ENCODE measurements at regions not wholly inside any gene's neighbourhood (a gene's known extent, or its start where the extent isn't known, plus 50 kb on each side); places are given as distances from the start of the nearest gene placed in this dataset.

DNA sequence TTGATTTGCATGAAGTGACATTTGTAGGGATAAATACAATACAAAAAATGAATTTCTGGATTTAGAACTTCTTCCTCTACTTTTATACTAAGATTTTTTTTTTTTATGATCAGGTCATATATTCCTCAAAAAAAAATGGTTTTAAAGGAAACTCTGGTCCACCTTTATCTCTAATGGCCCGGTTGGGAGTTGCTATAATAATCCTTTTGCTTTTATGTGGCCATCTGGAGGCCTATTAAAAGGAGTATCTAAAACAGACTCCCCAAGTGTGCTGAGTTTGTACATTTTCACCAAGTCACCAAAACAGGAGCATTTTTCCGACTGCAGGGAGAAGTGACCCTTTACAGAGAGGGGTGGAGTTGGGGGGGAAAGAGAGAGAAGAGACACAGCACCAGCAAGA is 329.2 kb upstream of the FIGN start:
- peaks cover 3% of the 10 kb centered on the region; the same call in 1 of the 2 replicates for H3K27me3 ChIP-seq (ENCODE audit: insufficient read depth, low read length)
- no peak overlapping the region for H3K4me2 ChIP-seq (ENCODE audit: low read length)
- DNase-seq (ENCODE audit: low read depth, low spot score): no peak
- H3K36me3 ChIP-seq (ENCODE audit: control insufficient read depth in 1 of 2, insufficient read depth in 2 of 2, low read length in 2 of 2): no peaks in the 10 kb centered on the region
- H4K20me1 ChIP-seq (ENCODE audit: insufficient read depth): no peaks in the 10 kb centered on the region
- no TSS peak for BruUV-seq (replicated peaks)
- ChIA-PET CTCF (no interaction called here), POLR2A (no interaction called here), RAD21 (ENCODE audit: low non-redundant PET in 1 of 2, low total read pairs in 2 of 2, uncharacterized antibody in 2 of 2, unreplicated experiment in 2 of 2) (no interaction called here)
- no peak for ATAC-seq
- H3K9me3 ChIP-seq (ENCODE audit: control insufficient read depth in 1 of 2, insufficient read depth in 1 of 2, low read depth in 1 of 2, low read length in 2 of 2): no peaks in the 10 kb centered on the region
- H3K27ac ChIP-seq (ENCODE audit: low read depth, low read length): no peak overlapping the region
- H3K79me2 ChIP-seq (ENCODE audit: insufficient read depth, low read length): no peaks in the 10 kb centered on the region
- no peak for TF ChIP-seq EZH2 (IDR thresholded peaks at IDR 0.05)
- no peak for TF ChIP-seq EZH2phosphoT487 (IDR thresholded peaks at IDR 0.05; ENCODE audit: borderline replicate concordance)
- TF ChIP-seq ELF1 (IDR thresholded peaks at IDR 0.05; ENCODE audit: borderline replicate concordance, low read depth): no peak
- TF ChIP-seq, protein P1, sequence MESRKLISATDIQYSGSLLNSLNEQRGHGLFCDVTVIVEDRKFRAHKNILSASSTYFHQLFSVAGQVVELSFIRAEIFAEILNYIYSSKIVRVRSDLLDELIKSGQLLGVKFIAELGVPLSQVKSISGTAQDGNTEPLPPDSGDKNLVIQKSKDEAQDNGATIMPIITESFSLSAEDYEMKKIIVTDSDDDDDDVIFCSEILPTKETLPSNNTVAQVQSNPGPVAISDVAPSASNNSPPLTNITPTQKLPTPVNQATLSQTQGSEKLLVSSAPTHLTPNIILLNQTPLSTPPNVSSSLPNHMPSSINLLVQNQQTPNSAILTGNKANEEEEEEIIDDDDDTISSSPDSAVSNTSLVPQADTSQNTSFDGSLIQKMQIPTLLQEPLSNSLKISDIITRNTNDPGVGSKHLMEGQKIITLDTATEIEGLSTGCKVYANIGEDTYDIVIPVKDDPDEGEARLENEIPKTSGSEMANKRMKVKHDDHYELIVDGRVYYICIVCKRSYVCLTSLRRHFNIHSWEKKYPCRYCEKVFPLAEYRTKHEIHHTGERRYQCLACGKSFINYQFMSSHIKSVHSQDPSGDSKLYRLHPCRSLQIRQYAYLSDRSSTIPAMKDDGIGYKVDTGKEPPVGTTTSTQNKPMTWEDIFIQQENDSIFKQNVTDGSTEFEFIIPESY (IDR thresholded peaks at IDR 0.05; ENCODE audit: extremely low read depth, insufficient replicate concordance, low read length): no peak
- no peak for TF ChIP-seq CBX3 (IDR thresholded peaks at IDR 0.05; ENCODE audit: low read depth)
- TF ChIP-seq POLR2A (IDR thresholded peaks at IDR 0.05; ENCODE audit: borderline replicate concordance, extremely low read depth, insufficient read depth, insufficient read length): no peak
- TF ChIP-seq ZNF274 (IDR thresholded peaks at IDR 0.05; ENCODE audit: low read depth, low read length): no peak
- no peak for TF ChIP-seq EGR1 (IDR thresholded peaks at IDR 0.05; ENCODE audit: low read depth)
- H3K4me3 ChIP-seq (replicated peaks in 1 of 2; ENCODE audit: low read depth in 1 of 2, low read length in 2 of 2): no peak overlapping the region
- no peak overlapping the region for H3K9ac ChIP-seq (ENCODE audit: low read length)
- no peak overlapping the region for H2AFZ ChIP-seq (ENCODE audit: low read depth, low read length, poor library complexity, severe bottlenecking)
- H3K4me1 ChIP-seq (ENCODE audit: control insufficient read depth in 1 of 2, insufficient read depth in 2 of 2, low read length in 2 of 2): no peaks in the 10 kb centered on the region
- H3K9me2 ChIP-seq (ENCODE audit: insufficient read depth): no peaks in the 10 kb centered on the region
- intact Hi-C loops (cut with micrococcal nuclease): no loop called here
